Natural killer cell (primary cell): ENCODE measurements at regions not wholly inside any gene's neighbourhood (a gene's known extent, or its start where the extent isn't known, plus 50 kb on each side); places are given as distances from the start of the nearest gene placed in this dataset.

Experiments used
- ATAC-seq, 3 donors: fragments of 150-1000 bp in 2 of 3; fragments of 200-7000 bp in 1 of 3; cut with Tn5 transposase; 1 replicate in 1 of 3; 2 replicates in 2 of 3; pipeline ENCODE4 v1.10.0; 2021; ENCODE audit warnings: mild to moderate bottlenecking in 2 of 3, moderate library complexity in 2 of 3
- DNase-seq, 2 donors: peaks; one replicate each; pipeline versions ENCODE4 v3.0.0 to v3.0.0-alpha.2; 2013 to 2021; ENCODE audit warnings: mixed read lengths in 1 of 2
- H3K27ac ChIP-seq: one replicate; pipeline ENCODE4 v1.5.1; 2013; ENCODE audit warnings: mild to moderate bottlenecking, low read length
- H3K27me3 ChIP-seq: one replicate; pipeline ENCODE4 v1.6.1; 2013; ENCODE audit warnings: low read length; ENCODE audit not compliant: control insufficient read depth, insufficient read depth
- H3K36me3 ChIP-seq: one replicate; pipeline ENCODE4 v1.6.1; 2013; ENCODE audit warnings: low read length; ENCODE audit not compliant: control insufficient read depth, insufficient read depth
- H3K4me1 ChIP-seq: one replicate; pipeline ENCODE4 v1.6.1; 2013; ENCODE audit warnings: low read length; ENCODE audit not compliant: control insufficient read depth, insufficient read depth
- H3K4me3 ChIP-seq: one replicate; pipeline ENCODE4 v1.5.1; 2013; ENCODE audit warnings: low read length
- H3K9me3 ChIP-seq: one replicate; pipeline ENCODE4 v1.6.1; 2013; ENCODE audit warnings: low read length; ENCODE audit not compliant: control insufficient read depth, insufficient read depth
- H3K27ac Mint-ChIP-seq, 2 donors: one replicate each; pipeline ENCODE4 v1.8.0; 2022; ENCODE audit warnings: mild to moderate bottlenecking in 2 of 2, mixed read lengths in 2 of 2, moderate library complexity in 1 of 2
- H3K27me3 Mint-ChIP-seq, 2 donors: one replicate each; pipeline ENCODE4 v1.8.0; 2022; ENCODE audit warnings: low read depth in 2 of 2, mixed read lengths in 2 of 2
- H3K36me3 Mint-ChIP-seq: one replicate; pipeline ENCODE4 v1.8.0; 2022; ENCODE audit warnings: mixed read lengths
- H3K4me1 Mint-ChIP-seq, 2 donors: one replicate each; pipeline ENCODE4 v1.8.0; 2022; ENCODE audit warnings: mixed read lengths in 2 of 2
- H3K4me3 Mint-ChIP-seq: one replicate; pipeline ENCODE4 v1.8.0; 2022; ENCODE audit warnings: mild to moderate bottlenecking, moderate library complexity, mixed read lengths
- H3K9me3 Mint-ChIP-seq, 2 donors: one replicate each; pipeline ENCODE4 v1.8.0; 2022; ENCODE audit warnings: mixed read lengths in 2 of 2
- CTCF ChIP-seq: fragments of 200-600 bp; IDR thresholded peaks from one replicate; pipeline ENCODE4 v1.8.0; 2022; ENCODE audit warnings: antibody characterized with exemption
- WGBS: methylation state at CpG from one replicate; pipeline ENCODE4 v1.1.7; 2013; ENCODE audit warnings: missing lambda C conversion rate; ENCODE audit not compliant: insufficient coverage; 5-methylcytosine and 5-hydroxymethylcytosine counted together
- intact Hi-C: fragments of 100-400 bp; cut with micrococcal nuclease; formaldehyde crosslinking; loops from one replicate; pipeline ENCODE4 v1.14.2; 2022

GRCh38 chr9:103266064-103266463 lies 270.9 kb downstream of the CYLC2 start:
- Histone ChIP-seq H3K4me3 (no peak overlapping the region), H3K4me1 (no peaks in the 10 kb centered on the region), H3K36me3 (no peaks in the 10 kb centered on the region), H3K9me3 (no peaks in the 10 kb centered on the region), H3K27me3 (no peaks in the 10 kb centered on the region), H3K27ac (no peak overlapping the region)
- intact Hi-C loops, result no loop called here
- TF ChIP-seq CTCF, result no peak
- H3K27ac Mint-ChIP-seq, result no peak overlapping the region
- H3K4me1 Mint-ChIP-seq, result no peaks in the 10 kb centered on the region
- H3K36me3 Mint-ChIP-seq, result peaks cover under 1% of the 10 kb centered on the region
- peaks cover 13 to 17% of the 10 kb centered on the region in 2 donors for H3K9me3 Mint-ChIP-seq
- H3K4me3 Mint-ChIP-seq, result no peak overlapping the region
- ATAC-seq (no peak), DNase-seq (no peak)
- WGBS, result 93% methylated on average over 2 of the region's 5 CpGs
- H3K27me3 Mint-ChIP-seq, result no peaks in the 10 kb centered on the region

GRCh38 chr9:103277240-103277639 lies 282.1 kb downstream of the CYLC2 start:
- Mint-ChIP-seq H3K4me3 (no peak overlapping the region), H3K9me3 (peaks cover 23 to 28% of the 10 kb centered on the region in 2 donors), H3K36me3 (peaks cover 18% of the 10 kb centered on the region), H3K27me3 (no peaks in the 10 kb centered on the region), H3K4me1 (no peaks in the 10 kb centered on the region), H3K27ac (no peak overlapping the region)
- Histone ChIP-seq H3K27ac (no peak overlapping the region), H3K4me3 (no peak overlapping the region), H3K4me1 (no peaks in the 10 kb centered on the region), H3K36me3 (no peaks in the 10 kb centered on the region), H3K27me3 (no peaks in the 10 kb centered on the region), H3K9me3 (no peaks in the 10 kb centered on the region)
- no peak for DNase-seq
- WGBS, result 68% methylated on average over 3 of the region's 4 CpGs
- TF ChIP-seq CTCF, result no peak
- intact Hi-C loops, result no loop called here
- no peak for ATAC-seq

GRCh38 chr9:103281126-103281525 lies 286.0 kb downstream of the CYLC2 start:
- no peak overlapping the region for H3K27ac ChIP-seq
- Mint-ChIP-seq H3K27me3 (no peaks in the 10 kb centered on the region), H3K27ac (no peak overlapping the region), H3K36me3 (no peaks in the 10 kb centered on the region), H3K4me1 (no peaks in the 10 kb centered on the region), H3K4me3 (no peak overlapping the region), H3K9me3 (peaks cover 15 to 24% of the 10 kb centered on the region in 2 donors)
- no peaks in the 10 kb centered on the region for H3K36me3 ChIP-seq
- H3K9me3 ChIP-seq, result no peaks in the 10 kb centered on the region
- WGBS, result 43% methylated on average over 2 of the region's 2 CpGs
- ATAC-seq (no peak), DNase-seq (no peak)
- TF ChIP-seq CTCF, result no peak
- H3K4me1 ChIP-seq, result no peaks in the 10 kb centered on the region
- H3K4me3 ChIP-seq, result no peak overlapping the region
- intact Hi-C loops, result no loop called here
- no peaks in the 10 kb centered on the region for H3K27me3 ChIP-seq

DNA sequence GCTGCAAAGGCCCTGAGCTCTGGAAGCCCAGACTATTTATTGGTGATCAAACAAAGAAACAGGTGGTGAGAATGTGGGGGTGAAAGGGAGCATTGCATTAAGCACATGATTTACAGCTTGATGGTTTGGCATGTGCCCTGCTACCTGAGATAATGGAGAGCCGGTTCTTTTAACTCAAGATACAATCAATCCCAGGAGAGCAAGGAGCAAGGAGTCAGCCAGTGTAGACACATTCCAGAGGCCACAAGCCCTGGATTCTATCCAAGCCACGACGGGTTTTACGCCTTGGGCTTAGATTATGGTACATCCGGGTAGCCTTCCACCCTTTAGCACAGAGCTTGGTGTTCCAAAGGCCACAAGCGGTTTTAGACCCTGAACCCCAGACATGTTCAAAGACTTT lies 292.2 kb downstream of the CYLC2 start:
- H3K27ac Mint-ChIP-seq, result no peak overlapping the region
- H3K36me3 Mint-ChIP-seq, result no peaks in the 10 kb centered on the region
- 89% methylated on average over 6 of the region's 6 CpGs for WGBS
- H3K36me3 ChIP-seq, result no peaks in the 10 kb centered on the region
- intact Hi-C loops, result no loop called here
- no peaks in the 10 kb centered on the region for H3K27me3 Mint-ChIP-seq
- peaks cover 7 to 17% of the 10 kb centered on the region in 2 donors for H3K9me3 Mint-ChIP-seq
- no peak overlapping the region for H3K27ac ChIP-seq
- H3K4me3 ChIP-seq, result no peak overlapping the region
- no peaks in the 10 kb centered on the region for H3K9me3 ChIP-seq
- no peak for DNase-seq
- H3K4me1 ChIP-seq, result no peaks in the 10 kb centered on the region
- no peaks in the 10 kb centered on the region for H3K27me3 ChIP-seq
- no peak for TF ChIP-seq CTCF
- no peaks in the 10 kb centered on the region for H3K4me1 Mint-ChIP-seq
- ATAC-seq, result no peak
- H3K4me3 Mint-ChIP-seq, result no peak overlapping the region
